ENCODE measurements at regions not wholly inside any gene's neighbourhood (a gene's known extent, or its start where the extent isn't known, plus 50 kb on each side); places are given as distances from the start of the nearest gene placed in this dataset.

DNA sequence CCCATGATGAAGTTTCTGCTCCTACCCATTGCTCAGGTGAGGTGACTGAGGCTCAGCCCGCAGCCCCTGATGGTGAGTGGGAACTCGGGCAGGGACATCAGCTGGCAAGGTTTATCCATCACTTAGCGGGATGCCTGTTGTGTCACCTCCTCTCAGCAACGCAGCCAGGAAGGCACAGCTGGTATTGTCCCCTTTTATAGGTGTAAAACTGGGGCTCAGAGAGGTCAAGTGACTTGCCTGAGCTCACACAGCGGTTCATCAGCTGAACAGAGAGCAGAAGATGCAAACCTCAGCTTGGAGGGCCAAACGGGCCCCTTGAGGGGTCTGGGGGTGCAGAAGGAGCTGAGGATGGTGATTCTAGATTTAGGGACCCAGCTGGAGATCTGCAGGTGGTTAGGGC is 143.6 kb downstream of the PHETA1 start:
- Histone ChIP-seq H3K4me3 (no peak overlapping the region), H3K4me1 (ENCODE audit: insufficient read depth) (peaks cover 4% of the 10 kb centered on the region; the same call in 1 of the 2 replicates), H4K20me1 (replicated peaks; ENCODE audit: insufficient read depth) (no peaks in the 10 kb centered on the region), H3F3A (replicated peaks; ENCODE audit: low read depth) (no peaks in the 10 kb centered on the region), H3K27me3 (ENCODE audit: insufficient read depth) (no peaks in the 10 kb centered on the region), H3K9me2 (ENCODE audit: insufficient read depth) (no peaks in the 10 kb centered on the region), H3K36me3 (ENCODE audit: insufficient read depth) (no peaks in the 10 kb centered on the region), H3K79me2 (replicated peaks; ENCODE audit: insufficient read depth) (no peaks in the 10 kb centered on the region), H3K27ac (ENCODE audit: low read depth) (no peak overlapping the region), H2AFZ (no peak overlapping the region), H3K4me2 (no peak overlapping the region)
- TF ChIP-seq EZH2phosphoT487 (IDR thresholded peaks at IDR 0.05; ENCODE audit: unreplicated experiment) (no peak), CTCF (conservative IDR thresholded peaks at IDR 0.05; ENCODE audit: low read depth in 2 of 2) (no peak), EZH2 (IDR thresholded peaks at IDR 0.05; ENCODE audit: low read depth, unreplicated experiment) (no peak), ZNF331 (CRISPR knock-in tag; IDR thresholded peaks at IDR 0.05; ENCODE audit: low read depth) (no peak), STAT1 (IDR thresholded peaks at IDR 0.05; ENCODE audit: unreplicated experiment) (no peak), ZNF114 (CRISPR knock-in tag; IDR thresholded peaks at IDR 0.05) (no peak), NANOG (IDR thresholded peaks at IDR 0.05; ENCODE audit: borderline replicate concordance) (no peak), POLR2AphosphoS5 (IDR thresholded peaks at IDR 0.05; ENCODE audit: low read depth) (no peak), ETS1 (IDR thresholded peaks at IDR 0.05) (no peak), CREB1 (CRISPR knock-in tag; IDR thresholded peaks at IDR 0.05; ENCODE audit: low read depth) (no peak), JUNB (IDR thresholded peaks at IDR 0.05; ENCODE audit: unreplicated experiment) (no peak)
- TF ChIP-seq, protein P1, sequence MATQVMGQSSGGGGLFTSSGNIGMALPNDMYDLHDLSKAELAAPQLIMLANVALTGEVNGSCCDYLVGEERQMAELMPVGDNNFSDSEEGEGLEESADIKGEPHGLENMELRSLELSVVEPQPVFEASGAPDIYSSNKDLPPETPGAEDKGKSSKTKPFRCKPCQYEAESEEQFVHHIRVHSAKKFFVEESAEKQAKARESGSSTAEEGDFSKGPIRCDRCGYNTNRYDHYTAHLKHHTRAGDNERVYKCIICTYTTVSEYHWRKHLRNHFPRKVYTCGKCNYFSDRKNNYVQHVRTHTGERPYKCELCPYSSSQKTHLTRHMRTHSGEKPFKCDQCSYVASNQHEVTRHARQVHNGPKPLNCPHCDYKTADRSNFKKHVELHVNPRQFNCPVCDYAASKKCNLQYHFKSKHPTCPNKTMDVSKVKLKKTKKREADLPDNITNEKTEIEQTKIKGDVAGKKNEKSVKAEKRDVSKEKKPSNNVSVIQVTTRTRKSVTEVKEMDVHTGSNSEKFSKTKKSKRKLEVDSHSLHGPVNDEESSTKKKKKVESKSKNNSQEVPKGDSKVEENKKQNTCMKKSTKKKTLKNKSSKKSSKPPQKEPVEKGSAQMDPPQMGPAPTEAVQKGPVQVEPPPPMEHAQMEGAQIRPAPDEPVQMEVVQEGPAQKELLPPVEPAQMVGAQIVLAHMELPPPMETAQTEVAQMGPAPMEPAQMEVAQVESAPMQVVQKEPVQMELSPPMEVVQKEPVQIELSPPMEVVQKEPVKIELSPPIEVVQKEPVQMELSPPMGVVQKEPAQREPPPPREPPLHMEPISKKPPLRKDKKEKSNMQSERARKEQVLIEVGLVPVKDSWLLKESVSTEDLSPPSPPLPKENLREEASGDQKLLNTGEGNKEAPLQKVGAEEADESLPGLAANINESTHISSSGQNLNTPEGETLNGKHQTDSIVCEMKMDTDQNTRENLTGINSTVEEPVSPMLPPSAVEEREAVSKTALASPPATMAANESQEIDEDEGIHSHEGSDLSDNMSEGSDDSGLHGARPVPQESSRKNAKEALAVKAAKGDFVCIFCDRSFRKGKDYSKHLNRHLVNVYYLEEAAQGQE (IDR thresholded peaks at IDR 0.05; ENCODE audit: unreplicated experiment) = no peak
- TF ChIP-seq, protein P2, sequence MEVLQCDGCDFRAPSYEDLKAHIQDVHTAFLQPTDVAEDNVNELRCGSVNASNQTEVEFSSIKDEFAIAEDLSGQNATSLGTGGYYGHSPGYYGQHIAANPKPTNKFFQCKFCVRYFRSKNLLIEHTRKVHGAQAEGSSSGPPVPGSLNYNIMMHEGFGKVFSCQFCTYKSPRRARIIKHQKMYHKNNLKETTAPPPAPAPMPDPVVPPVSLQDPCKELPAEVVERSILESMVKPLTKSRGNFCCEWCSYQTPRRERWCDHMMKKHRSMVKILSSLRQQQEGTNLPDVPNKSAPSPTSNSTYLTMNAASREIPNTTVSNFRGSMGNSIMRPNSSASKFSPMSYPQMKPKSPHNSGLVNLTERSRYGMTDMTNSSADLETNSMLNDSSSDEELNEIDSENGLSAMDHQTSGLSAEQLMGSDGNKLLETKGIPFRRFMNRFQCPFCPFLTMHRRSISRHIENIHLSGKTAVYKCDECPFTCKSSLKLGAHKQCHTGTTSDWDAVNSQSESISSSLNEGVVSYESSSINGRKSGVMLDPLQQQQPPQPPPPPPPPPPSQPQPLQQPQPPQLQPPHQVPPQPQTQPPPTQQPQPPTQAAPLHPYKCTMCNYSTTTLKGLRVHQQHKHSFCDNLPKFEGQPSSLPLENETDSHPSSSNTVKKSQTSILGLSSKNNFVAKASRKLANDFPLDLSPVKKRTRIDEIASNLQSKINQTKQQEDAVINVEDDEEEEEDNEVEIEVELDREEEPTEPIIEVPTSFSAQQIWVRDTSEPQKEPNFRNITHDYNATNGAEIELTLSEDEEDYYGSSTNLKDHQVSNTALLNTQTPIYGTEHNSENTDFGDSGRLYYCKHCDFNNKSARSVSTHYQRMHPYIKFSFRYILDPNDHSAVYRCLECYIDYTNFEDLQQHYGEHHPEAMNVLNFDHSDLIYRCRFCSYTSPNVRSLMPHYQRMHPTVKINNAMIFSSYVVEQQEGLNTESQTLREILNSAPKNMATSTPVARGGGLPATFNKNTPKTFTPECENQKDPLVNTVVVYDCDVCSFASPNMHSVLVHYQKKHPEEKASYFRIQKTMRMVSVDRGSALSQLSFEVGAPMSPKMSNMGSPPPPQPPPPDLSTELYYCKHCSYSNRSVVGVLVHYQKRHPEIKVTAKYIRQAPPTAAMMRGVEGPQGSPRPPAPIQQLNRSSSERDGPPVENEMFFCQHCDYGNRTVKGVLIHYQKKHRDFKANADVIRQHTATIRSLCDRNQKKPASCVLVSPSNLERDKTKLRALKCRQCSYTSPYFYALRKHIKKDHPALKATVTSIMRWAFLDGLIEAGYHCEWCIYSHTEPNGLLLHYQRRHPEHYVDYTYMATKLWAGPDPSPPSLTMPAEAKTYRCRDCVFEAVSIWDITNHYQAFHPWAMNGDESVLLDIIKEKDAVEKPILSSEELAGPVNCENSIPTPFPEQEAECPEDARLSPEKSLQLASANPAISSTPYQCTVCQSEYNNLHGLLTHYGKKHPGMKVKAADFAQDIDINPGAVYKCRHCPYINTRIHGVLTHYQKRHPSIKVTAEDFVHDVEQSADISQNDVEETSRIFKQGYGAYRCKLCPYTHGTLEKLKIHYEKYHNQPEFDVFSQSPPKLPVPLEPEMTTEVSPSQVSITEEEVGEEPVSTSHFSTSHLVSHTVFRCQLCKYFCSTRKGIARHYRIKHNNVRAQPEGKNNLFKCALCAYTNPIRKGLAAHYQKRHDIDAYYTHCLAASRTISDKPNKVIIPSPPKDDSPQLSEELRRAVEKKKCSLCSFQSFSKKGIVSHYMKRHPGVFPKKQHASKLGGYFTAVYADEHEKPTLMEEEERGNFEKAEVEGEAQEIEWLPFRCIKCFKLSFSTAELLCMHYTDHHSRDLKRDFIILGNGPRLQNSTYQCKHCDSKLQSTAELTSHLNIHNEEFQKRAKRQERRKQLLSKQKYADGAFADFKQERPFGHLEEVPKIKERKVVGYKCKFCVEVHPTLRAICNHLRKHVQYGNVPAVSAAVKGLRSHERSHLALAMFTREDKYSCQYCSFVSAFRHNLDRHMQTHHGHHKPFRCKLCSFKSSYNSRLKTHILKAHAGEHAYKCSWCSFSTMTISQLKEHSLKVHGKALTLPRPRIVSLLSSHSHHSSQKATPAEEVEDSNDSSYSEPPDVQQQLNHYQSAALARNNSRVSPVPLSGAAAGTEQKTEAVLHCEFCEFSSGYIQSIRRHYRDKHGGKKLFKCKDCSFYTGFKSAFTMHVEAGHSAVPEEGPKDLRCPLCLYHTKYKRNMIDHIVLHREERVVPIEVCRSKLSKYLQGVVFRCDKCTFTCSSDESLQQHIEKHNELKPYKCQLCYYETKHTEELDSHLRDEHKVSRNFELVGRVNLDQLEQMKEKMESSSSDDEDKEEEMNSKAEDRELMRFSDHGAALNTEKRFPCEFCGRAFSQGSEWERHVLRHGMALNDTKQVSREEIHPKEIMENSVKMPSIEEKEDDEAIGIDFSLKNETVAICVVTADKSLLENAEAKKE (CRISPR knock-in tag; IDR thresholded peaks at IDR 0.05) = no peak
- ATAC-seq (no peak), DNase-seq (ENCODE audit: low spot score) (no peak)
- Mint-ChIP-seq H3K4me3 (no peak overlapping the region), H3K4me1 (peaks cover 23% of the 10 kb centered on the region), H3K36me3 (ENCODE audit: low read depth) (no peaks in the 10 kb centered on the region), H3K27me3 (ENCODE audit: insufficient read depth, low read depth, poor library complexity) (peaks cover 7% of the 10 kb centered on the region), H3K27ac (no peak overlapping the region), H3K9me3 (no peaks in the 10 kb centered on the region)
